Trophoblast cell (in vitro differentiated cells and primary cell): ENCODE measurements at regions not wholly inside any gene's neighbourhood (a gene's known extent, or its start where the extent isn't known, plus 50 kb on each side); places are given as distances from the start of the nearest gene placed in this dataset.

Experiments used
- DNase-seq, 2 donors: peaks; one replicate each; pipeline ENCODE4 v3.0.0-alpha.2; 2016
- H2AFZ ChIP-seq: 2 replicates; pipeline ENCODE4 v1.6.1; 2013; ENCODE audit warnings: low read length, moderate library complexity, mild to moderate bottlenecking; ENCODE audit not compliant: insufficient read depth, poor library complexity
- H2AK5ac ChIP-seq: 2 replicates; pipeline ENCODE4 v1.6.1; 2013; ENCODE audit warnings: mild to moderate bottlenecking, low read length
- H2BK120ac ChIP-seq: 2 replicates; pipeline ENCODE4 v1.6.1; 2013; ENCODE audit warnings: low read length, mild to moderate bottlenecking, moderate library complexity; ENCODE audit not compliant: insufficient read depth, poor library complexity
- H2BK12ac ChIP-seq: 2 replicates; pipeline ENCODE4 v1.6.1; 2013; ENCODE audit warnings: mild to moderate bottlenecking, low read length, moderate library complexity
- H2BK5ac ChIP-seq: 2 replicates; pipeline ENCODE4 v1.6.1; 2013; ENCODE audit warnings: low read length, low read depth, moderate library complexity, mild to moderate bottlenecking; ENCODE audit not compliant: poor library complexity
- H3K14ac ChIP-seq: 2 replicates; pipeline ENCODE4 v1.6.1; 2013; ENCODE audit warnings: mild to moderate bottlenecking, low read length
- H3K18ac ChIP-seq: 2 replicates; pipeline ENCODE4 v1.6.1; 2013; ENCODE audit warnings: mild to moderate bottlenecking, low read length
- H3K23ac ChIP-seq: 2 replicates; pipeline ENCODE4 v1.6.1; 2013; ENCODE audit warnings: low read length
- H3K27ac ChIP-seq: 2 replicates; pipeline ENCODE4 v1.5.1; 2013; ENCODE audit warnings: low read depth, mild to moderate bottlenecking, inconsistent platforms, low read length, moderate library complexity
- H3K27me3 ChIP-seq: 2 replicates; pipeline ENCODE4 v1.6.1; 2013; ENCODE audit warnings: inconsistent platforms, mild to moderate bottlenecking, low read length, moderate library complexity; ENCODE audit not compliant: insufficient read depth
- H3K36me3 ChIP-seq, 2 experiments: 1 replicate in 1 of 2; 2 replicates in 1 of 2; pipeline ENCODE4 v1.6.1; 2013; ENCODE audit warnings: low read length in 2 of 2, mild to moderate bottlenecking in 2 of 2, moderate library complexity in 1 of 2; ENCODE audit not compliant: insufficient read depth in 2 of 2, control insufficient read depth in 1 of 2
- H3K4ac ChIP-seq: 2 replicates; pipeline ENCODE4 v1.6.1; 2013; ENCODE audit warnings: low read depth, mild to moderate bottlenecking, low read length, moderate library complexity
- H3K4me1 ChIP-seq, 2 experiments: 1 replicate in 1 of 2; 2 replicates in 1 of 2; pipeline ENCODE4 v1.6.1; 2013; ENCODE audit warnings: low read length in 2 of 2, mild to moderate bottlenecking in 2 of 2, moderate library complexity in 1 of 2; ENCODE audit not compliant: insufficient read depth in 2 of 2, control insufficient read depth in 1 of 2
- H3K4me2 ChIP-seq: 2 replicates; pipeline ENCODE4 v1.6.1; 2013; ENCODE audit warnings: inconsistent platforms, mild to moderate bottlenecking, low read length, moderate library complexity
- H3K4me3 ChIP-seq: 2 replicates; pipeline ENCODE4 v1.5.1; 2013; ENCODE audit warnings: mild to moderate bottlenecking, low read depth, low read length, inconsistent platforms
- H3K79me1 ChIP-seq: one replicate; pipeline ENCODE4 v1.6.1; 2013; ENCODE audit warnings: low read length
- H3K79me2 ChIP-seq: 2 replicates; pipeline ENCODE4 v1.6.1; 2013; ENCODE audit warnings: low read length, mild to moderate bottlenecking; ENCODE audit not compliant: control insufficient read depth, insufficient read depth, poor library complexity
- H3K9ac ChIP-seq: 2 replicates; pipeline ENCODE4 v1.6.1; 2013; ENCODE audit warnings: mild to moderate bottlenecking, low read length
- H3K9me3 ChIP-seq: 2 replicates; pipeline ENCODE4 v1.6.1; 2013; ENCODE audit warnings: low read depth, mild to moderate bottlenecking, control low read depth, inconsistent platforms, low read length; ENCODE audit not compliant: insufficient read depth
- H4K12ac ChIP-seq: 2 replicates; pipeline ENCODE4 v1.6.1; 2013; ENCODE audit warnings: low read depth, mild to moderate bottlenecking, low read length, moderate library complexity
- H4K8ac ChIP-seq: 2 replicates; pipeline ENCODE4 v1.6.1; 2013; ENCODE audit warnings: low read depth, mild to moderate bottlenecking, low read length, moderate library complexity
- H4K91ac ChIP-seq: one replicate; pipeline ENCODE4 v1.6.1; 2013; ENCODE audit warnings: low read depth, mild to moderate bottlenecking, low read length, moderate library complexity
- WGBS: extraction: QIAGEN DNeasy Blood & Tissue Kit; methylation state at CpG from one replicate; pipeline ENCODE4 v1.1.7; 2013; ENCODE audit warnings: missing lambda C conversion rate; ENCODE audit not compliant: insufficient read length, insufficient coverage; ENCODE audit errors: extremely low coverage; 5-methylcytosine and 5-hydroxymethylcytosine counted together

DNA sequence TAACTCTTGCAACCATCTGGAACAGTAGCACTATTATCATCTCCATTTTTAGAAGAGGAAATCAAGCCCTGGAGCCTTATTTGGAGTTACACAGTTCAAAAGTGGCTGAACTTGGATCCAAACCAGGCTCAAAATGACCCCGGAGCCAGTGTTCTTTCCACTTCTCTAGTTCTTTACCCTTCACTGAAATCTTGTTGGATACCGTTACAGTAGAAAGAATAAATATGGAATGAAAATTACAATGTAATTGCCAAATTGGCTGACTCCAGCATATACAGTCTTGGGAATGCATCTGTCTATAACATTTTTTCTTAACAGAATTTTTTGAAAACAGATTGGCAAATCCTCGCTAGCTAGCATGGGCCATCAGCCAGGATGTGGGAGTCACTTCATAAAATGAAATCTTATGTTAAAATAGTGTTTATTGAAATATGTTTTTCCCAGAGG lies 261.4 kb downstream of the CTH start:
- DNase-seq = no peak
- H3K9me3 ChIP-seq = no peaks in the 10 kb centered on the region
- H3K79me1 ChIP-seq = no peaks in the 10 kb centered on the region
- no peak overlapping the region for H2AK5ac ChIP-seq
- no peaks in the 10 kb centered on the region for H3K27me3 ChIP-seq
- H3K27ac ChIP-seq = no peak overlapping the region
- no peaks in the 10 kb centered on the region for H3K36me3 ChIP-seq
- no peak overlapping the region for H4K91ac ChIP-seq
- no peak overlapping the region for H2AFZ ChIP-seq
- no peak overlapping the region for H2BK120ac ChIP-seq
- H2BK12ac ChIP-seq = no peak overlapping the region
- H3K14ac ChIP-seq = no peak overlapping the region
- H3K23ac ChIP-seq = no peak overlapping the region
- no peak overlapping the region for H3K4me2 ChIP-seq
- H3K4ac ChIP-seq = no peak overlapping the region
- no peaks in the 10 kb centered on the region for H3K79me2 ChIP-seq
- peaks cover 3 to 5% of the 10 kb centered on the region in 2 experiments for H3K4me1 ChIP-seq
- H3K9ac ChIP-seq = no peak overlapping the region
- WGBS = no CpG with 5 or more reads among the region's 3 CpGs
- no peak overlapping the region for H2BK5ac ChIP-seq
- no peak overlapping the region for H3K4me3 ChIP-seq
- H4K8ac ChIP-seq = no peak overlapping the region
- no peak overlapping the region for H3K18ac ChIP-seq
- H4K12ac ChIP-seq = no peak overlapping the region

DNA sequence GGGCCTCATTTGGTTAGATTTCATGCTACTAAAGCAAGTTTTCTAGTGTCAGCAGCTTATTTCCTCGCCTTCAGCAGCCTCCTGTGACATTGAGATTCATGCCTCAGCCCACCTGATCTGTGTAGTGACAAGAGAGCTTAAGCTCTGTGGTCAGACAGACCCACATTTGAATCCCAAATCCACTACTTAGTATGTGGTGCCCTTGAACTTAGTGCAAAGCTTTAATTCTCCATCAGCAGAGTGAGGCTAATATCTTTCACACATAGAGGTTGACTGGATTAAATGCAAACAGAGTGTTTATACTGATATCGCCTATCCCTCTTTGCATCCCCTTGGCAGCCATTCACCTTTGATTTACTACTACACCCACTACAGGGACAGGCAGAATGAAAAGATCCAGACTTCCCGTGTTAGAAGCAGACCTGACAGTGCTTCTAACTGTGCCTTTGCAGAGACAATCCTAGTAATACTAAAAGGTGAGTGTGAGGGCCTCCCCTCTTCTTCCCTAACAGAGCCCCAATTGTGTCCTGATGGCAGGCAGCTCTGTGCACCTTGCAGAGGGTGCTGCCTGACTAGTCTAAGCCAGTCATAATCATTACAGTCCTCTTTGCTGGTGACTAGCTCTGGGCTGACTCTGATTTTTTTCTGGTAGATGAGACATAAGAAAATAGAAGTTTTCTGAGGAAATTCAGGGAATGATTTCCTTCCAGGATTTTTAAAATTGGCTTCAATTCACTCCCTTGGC lies 264.0 kb downstream of the CTH start:
- H2AFZ ChIP-seq = no peak overlapping the region
- H3K4me3 ChIP-seq = no peak overlapping the region
- no peak overlapping the region for H3K27ac ChIP-seq
- H3K9me3 ChIP-seq = no peaks in the 10 kb centered on the region
- H4K91ac ChIP-seq = no peak overlapping the region
- no peak overlapping the region for H2AK5ac ChIP-seq
- WGBS = no CpG with 5 or more reads among the region's 3 CpGs
- H3K4ac ChIP-seq = no peak overlapping the region
- H2BK12ac ChIP-seq = no peak overlapping the region
- H3K79me2 ChIP-seq = no peaks in the 10 kb centered on the region
- no peak overlapping the region for H4K12ac ChIP-seq
- no peaks in the 10 kb centered on the region for H3K36me3 ChIP-seq
- no peak overlapping the region for H3K14ac ChIP-seq
- no peak overlapping the region for H3K23ac ChIP-seq
- H3K79me1 ChIP-seq = no peaks in the 10 kb centered on the region
- no peaks in the 10 kb centered on the region for H3K27me3 ChIP-seq
- no peak overlapping the region for H4K8ac ChIP-seq
- no peak for DNase-seq
- no peak overlapping the region for H3K18ac ChIP-seq
- H2BK120ac ChIP-seq = no peak overlapping the region
- no peak overlapping the region for H3K9ac ChIP-seq
- H2BK5ac ChIP-seq = no peak overlapping the region
- H3K4me1 ChIP-seq = peaks cover 3 to 5% of the 10 kb centered on the region in 2 experiments
- H3K4me2 ChIP-seq = no peak overlapping the region

DNA sequence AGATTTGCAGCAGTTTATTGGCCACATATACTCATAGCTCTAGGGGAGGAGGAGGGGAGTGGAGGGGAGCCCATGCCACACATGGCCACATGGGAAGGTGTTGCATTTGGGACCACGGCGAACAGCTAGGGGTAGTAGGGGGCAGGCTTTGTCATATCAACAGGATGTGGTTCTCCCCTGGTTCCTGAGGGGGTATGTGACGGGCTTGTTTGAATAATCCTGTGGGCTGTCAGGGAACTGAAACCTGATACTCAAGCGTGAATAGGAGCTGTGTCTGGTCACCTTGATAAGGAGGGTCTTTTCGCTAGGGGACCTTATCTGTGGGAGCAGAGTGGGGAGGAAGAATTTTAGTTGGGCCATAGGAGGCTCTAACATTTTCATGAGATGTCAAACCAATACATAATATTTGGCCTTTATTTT lies 264.7 kb downstream of the CTH start:
- Histone ChIP-seq H4K91ac (no peak overlapping the region), H2BK5ac (no peak overlapping the region), H3K9me3 (no peaks in the 10 kb centered on the region), H3K18ac (no peak overlapping the region), H3K27me3 (no peaks in the 10 kb centered on the region), H3K79me1 (no peaks in the 10 kb centered on the region), H3K9ac (no peak overlapping the region), H2BK12ac (no peak overlapping the region), H3K14ac (no peak overlapping the region), H3K4me1 (peaks cover 3 to 5% of the 10 kb centered on the region in 2 experiments), H3K4me3 (no peak overlapping the region), H3K4me2 (no peak overlapping the region), H3K27ac (no peak overlapping the region), H4K12ac (no peak overlapping the region), H2AK5ac (no peak overlapping the region), H3K79me2 (no peaks in the 10 kb centered on the region), H2AFZ (no peak overlapping the region), H3K36me3 (no peaks in the 10 kb centered on the region), H2BK120ac (no peak overlapping the region), H3K4ac (no peak overlapping the region), H3K23ac (no peak overlapping the region), H4K8ac (no peak overlapping the region)
- WGBS = no CpG with 5 or more reads among the region's 5 CpGs
- DNase-seq = no peak

DNA sequence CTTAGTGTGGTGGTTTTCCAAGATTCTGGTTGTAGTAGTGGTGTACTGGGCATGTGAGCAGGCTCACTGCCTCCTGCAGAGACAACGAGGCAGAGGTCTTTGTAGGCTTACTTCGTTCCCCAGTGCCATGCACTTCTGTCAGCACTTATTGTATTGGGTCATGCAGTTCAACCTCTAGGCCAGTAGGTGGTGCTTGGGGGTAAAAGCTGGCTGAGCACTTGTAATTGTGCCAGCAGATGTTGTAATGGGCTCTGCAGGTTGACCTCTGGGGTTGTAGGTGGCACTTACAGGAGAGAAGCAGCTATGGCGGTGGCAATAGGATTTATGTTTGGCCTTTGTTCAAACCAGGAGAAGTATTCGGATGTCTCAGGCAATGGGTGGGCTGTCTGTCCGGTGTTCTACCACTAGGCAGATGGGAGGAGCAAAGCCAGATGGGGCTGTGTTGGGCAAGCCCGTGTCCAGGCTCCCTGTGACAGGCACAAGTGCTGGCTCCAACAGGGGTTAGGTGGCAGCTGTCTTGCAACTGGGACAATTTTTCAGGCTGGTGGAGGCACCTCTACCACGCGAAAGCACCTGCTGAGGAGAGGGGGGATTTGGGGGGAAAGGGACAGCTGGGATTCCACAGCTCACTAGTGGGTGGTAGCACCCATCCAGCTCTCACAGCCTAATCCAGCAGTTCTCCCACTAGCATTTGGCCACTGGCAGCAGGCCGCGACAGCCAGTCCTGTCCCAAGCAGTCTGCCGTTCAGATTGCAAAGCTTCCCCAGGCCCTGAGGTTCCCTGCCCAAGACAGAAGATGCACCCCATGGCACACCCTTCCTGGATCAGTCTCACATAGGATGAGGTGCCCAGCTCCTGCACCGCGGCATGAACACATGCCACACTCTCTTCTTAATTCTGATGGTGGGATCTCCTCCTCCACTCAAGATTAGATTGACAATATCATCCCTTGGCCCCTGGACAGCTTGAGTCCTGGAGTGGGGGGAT lies 274.5 kb downstream of the CTH start:
- Histone ChIP-seq H2AK5ac (no peak overlapping the region), H4K91ac (no peak overlapping the region), H3K4ac (no peak overlapping the region), H3K4me1 (no peaks in the 10 kb centered on the region), H3K23ac (no peak overlapping the region), H3K9ac (no peak overlapping the region), H3K79me2 (no peaks in the 10 kb centered on the region), H3K4me3 (no peak overlapping the region), H3K18ac (no peak overlapping the region), H3K36me3 (no peaks in the 10 kb centered on the region), H4K12ac (no peak overlapping the region), H3K14ac (no peak overlapping the region), H2BK120ac (no peak overlapping the region), H3K4me2 (no peak overlapping the region), H3K27me3 (no peaks in the 10 kb centered on the region), H3K79me1 (no peaks in the 10 kb centered on the region), H3K27ac (no peak overlapping the region), H2AFZ (no peak overlapping the region), H4K8ac (no peak overlapping the region), H2BK12ac (no peak overlapping the region), H3K9me3 (no peaks in the 10 kb centered on the region), H2BK5ac (no peak overlapping the region)
- no CpG with 5 or more reads among the region's 13 CpGs for WGBS
- DNase-seq = peak; percentile 53 to 87
